ENCODE measurements at regions not wholly inside any gene's neighbourhood (a gene's known extent, or its start where the extent isn't known, plus 50 kb on each side); places are given as distances from the start of the nearest gene placed in this dataset.
"Not testable (repeated sequence)": the region's sequence is repeated elsewhere in the genome, so short reads cannot be mapped to it uniquely, and the experiment has no call there.

- no peak overlapping the region for H3K27ac ChIP-seq (replicated peaks)
- TF ChIP-seq SPI1 (IDR thresholded peaks at IDR 0.05; ENCODE audit: borderline replicate concordance, low read depth) (no peak), CTCF (IDR thresholded peaks at IDR 0.05; ENCODE audit: insufficient read depth, low read length) (no peak), POLR2AphosphoS5 (IDR thresholded peaks at IDR 0.05; ENCODE audit: low read depth) (no peak), REST (IDR thresholded peaks at IDR 0.05; ENCODE audit: insufficient replicate concordance, low read depth) (no peak), GABPA (IDR thresholded peaks at IDR 0.05; ENCODE audit: low read depth) (no peak)
- no peak overlapping the region for H3K4me3 ChIP-seq (replicated peaks; ENCODE audit: insufficient read depth, low read length)
- no peaks in the 10 kb centered on the region for H3K27me3 ChIP-seq (ENCODE audit: insufficient read depth, poor library complexity, severe bottlenecking)
- no peak for DNase-seq (ENCODE audit: low read depth in 1 of 2, low spot score in 1 of 2)
These were observed 66.1 kb upstream of the VGLL4 start for GRCh38 chr3:11709782-11710181.

GRCh38 chr3:11707084-11707483 is 63.4 kb upstream of the VGLL4 start:
- not testable (repeated sequence) for DNase-seq (ENCODE audit: low read depth in 1 of 2, low spot score in 1 of 2); H3K27ac ChIP-seq (replicated peaks); H3K4me3 ChIP-seq (replicated peaks; ENCODE audit: insufficient read depth, low read length)

GRCh38 chr3:11706604-11707003 is 62.9 kb upstream of the VGLL4 start:
- no peak for DNase-seq (ENCODE audit: low read depth in 1 of 2, low spot score in 1 of 2)
- Histone ChIP-seq H3K27me3 (ENCODE audit: insufficient read depth, poor library complexity, severe bottlenecking) (peaks cover 2% of the 10 kb centered on the region), H3K4me3 (replicated peaks; ENCODE audit: insufficient read depth, low read length) (no peak overlapping the region), H3K27ac (replicated peaks) (no peak overlapping the region)
- no peak for TF ChIP-seq GABPA (IDR thresholded peaks at IDR 0.05; ENCODE audit: low read depth)
- no peak for TF ChIP-seq SPI1 (IDR thresholded peaks at IDR 0.05; ENCODE audit: borderline replicate concordance, low read depth)
- no peak for TF ChIP-seq REST (IDR thresholded peaks at IDR 0.05; ENCODE audit: insufficient replicate concordance, low read depth)
- TF ChIP-seq CTCF (IDR thresholded peaks at IDR 0.05; ENCODE audit: insufficient read depth, low read length): no peak
- TF ChIP-seq POLR2AphosphoS5 (IDR thresholded peaks at IDR 0.05; ENCODE audit: low read depth): no peak

More at GRCh38 chr3:11707084-11707483, 63.4 kb upstream of the VGLL4 start:
- not testable (repeated sequence) for H3K27me3 ChIP-seq (ENCODE audit: insufficient read depth, poor library complexity, severe bottlenecking)

GRCh38 chr3:11705049-11705448 is 61.3 kb upstream of the VGLL4 start:
- Histone ChIP-seq H3K27ac (replicated peaks) (no peak overlapping the region), H3K4me3 (replicated peaks; ENCODE audit: insufficient read depth, low read length) (no peak overlapping the region), H3K27me3 (ENCODE audit: insufficient read depth, poor library complexity, severe bottlenecking) (peaks cover 2% of the 10 kb centered on the region)
- DNase-seq (ENCODE audit: low read depth in 1 of 2, low spot score in 1 of 2): no peak
- TF ChIP-seq GABPA (IDR thresholded peaks at IDR 0.05; ENCODE audit: low read depth) (no peak), CTCF (IDR thresholded peaks at IDR 0.05; ENCODE audit: insufficient read depth, low read length) (no peak), SPI1 (IDR thresholded peaks at IDR 0.05; ENCODE audit: borderline replicate concordance, low read depth) (no peak), REST (IDR thresholded peaks at IDR 0.05; ENCODE audit: insufficient replicate concordance, low read depth) (no peak), POLR2AphosphoS5 (IDR thresholded peaks at IDR 0.05; ENCODE audit: low read depth) (no peak)

Data from HL-60 (cell line).